AG08395 (cell line): ENCODE measurements at regions not wholly inside any gene's neighbourhood (a gene's known extent, or its start where the extent isn't known, plus 50 kb on each side); places are given as distances from the start of the nearest gene placed in this dataset.

ENCODE experiments used
- DNase-seq: peaks from one replicate; pipeline ENCODE4 v3.0.0; 2012; ENCODE audit warnings: mixed read lengths, low spot score

DNA sequence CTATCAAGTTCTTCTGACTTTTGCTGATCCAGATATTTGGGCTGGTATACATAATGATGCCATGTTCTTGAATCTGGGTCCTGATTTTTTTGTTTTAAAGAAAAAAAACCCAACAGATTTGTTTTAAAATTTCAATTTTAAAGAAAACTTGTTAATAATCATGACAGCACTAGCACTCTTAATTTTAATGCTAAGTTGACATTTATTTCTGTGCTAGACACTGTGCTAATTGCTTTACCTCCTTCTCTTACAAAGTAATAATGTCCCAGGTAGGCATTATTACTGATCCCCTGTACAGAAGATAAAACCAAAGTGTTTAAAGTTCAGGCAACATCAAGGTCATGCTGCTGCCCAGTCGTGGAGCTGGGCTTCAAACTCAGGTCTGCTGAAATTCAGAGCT lies 101.9 kb downstream of the ZNF608 start:
- DNase-seq: no peak

DNA sequence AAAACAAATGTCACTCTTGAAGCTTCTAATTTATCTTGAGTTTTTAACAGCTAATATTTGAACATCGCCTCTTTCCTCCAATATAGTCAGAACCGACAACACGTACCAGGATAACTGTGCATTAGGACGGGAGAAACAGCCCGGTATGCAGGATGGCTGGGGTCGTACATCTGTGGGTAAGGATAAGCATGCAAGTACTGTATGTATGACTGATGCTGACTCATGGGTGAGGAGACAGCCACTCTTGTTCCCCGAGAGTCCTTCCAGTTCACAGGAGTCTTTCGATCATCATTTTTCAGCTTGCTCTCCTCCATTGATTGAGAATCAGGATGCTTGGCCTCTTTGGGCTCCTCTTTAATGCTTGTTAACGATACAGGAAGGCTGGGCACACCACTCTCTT lies 102.3 kb downstream of the ZNF608 start:
- DNase-seq: peak; percentile 14

DNA sequence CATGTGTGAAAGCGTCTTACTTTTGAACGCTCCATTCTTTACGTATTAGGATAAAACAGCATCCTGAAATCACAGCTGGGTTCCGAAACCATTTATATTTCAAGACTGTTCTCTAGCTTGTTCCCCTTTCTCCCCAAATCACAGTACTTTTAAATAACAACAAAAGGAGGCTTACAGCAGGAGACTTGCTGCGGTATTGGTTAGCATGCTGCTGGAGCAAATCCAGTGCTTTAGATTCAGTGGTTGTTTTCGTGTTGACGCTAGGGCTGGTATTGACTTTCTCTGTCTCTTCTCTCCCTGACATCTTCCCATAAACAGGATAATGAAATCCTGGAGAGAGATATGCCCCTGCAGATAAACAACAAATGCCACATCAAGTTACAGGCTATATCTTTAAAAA lies 103.1 kb downstream of the ZNF608 start:
- no peak for DNase-seq

DNA sequence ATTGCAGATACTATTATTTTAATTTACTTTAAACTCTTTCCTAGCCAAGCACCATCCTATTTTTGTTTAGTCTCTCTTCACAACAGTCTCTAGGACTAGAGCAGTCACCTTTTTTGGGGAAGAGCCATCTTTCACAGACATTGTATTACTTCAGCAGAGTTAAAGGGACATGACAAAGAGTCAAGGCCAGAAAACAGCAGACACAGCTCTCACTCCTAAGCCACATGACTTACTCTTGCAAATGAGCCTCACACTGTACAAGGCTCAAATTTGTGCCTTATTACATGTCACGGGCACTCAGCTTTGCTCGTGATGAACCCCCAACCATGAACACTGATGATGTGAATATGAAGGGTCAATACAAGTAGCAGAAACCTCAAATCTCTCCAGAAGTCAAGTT lies 104.3 kb downstream of the ZNF608 start:
- no peak for DNase-seq

DNA sequence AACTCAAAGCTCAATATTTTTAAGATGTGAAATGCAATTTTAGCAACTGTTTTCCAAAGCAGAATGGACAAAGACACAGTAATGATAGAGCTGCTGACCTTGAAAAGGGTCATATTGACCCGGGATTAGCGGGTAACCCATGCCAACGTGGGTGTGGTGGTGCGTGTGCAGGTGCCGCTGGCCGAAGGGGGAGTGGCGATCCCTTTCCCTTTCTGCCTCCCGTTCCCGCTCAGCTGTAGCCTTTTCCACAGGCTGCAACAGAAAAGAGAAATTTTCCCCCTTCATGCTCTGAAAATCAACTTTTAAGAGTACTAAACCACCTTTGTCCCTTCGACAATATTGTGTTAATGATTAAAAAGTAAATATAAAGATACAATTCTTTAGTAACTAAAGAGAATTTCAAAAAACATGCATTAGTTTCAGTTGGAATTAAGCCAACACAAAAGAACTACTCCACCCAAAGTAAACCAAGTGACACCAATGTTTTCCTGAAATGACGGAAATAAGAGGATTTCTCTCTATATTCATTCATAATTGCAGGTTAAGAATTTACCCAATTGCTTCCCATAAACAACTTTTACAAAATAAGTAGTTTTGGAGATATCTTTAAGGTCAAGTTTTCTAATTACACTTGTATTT lies 105.2 kb downstream of the ZNF608 start:
- DNase-seq: no peak

DNA sequence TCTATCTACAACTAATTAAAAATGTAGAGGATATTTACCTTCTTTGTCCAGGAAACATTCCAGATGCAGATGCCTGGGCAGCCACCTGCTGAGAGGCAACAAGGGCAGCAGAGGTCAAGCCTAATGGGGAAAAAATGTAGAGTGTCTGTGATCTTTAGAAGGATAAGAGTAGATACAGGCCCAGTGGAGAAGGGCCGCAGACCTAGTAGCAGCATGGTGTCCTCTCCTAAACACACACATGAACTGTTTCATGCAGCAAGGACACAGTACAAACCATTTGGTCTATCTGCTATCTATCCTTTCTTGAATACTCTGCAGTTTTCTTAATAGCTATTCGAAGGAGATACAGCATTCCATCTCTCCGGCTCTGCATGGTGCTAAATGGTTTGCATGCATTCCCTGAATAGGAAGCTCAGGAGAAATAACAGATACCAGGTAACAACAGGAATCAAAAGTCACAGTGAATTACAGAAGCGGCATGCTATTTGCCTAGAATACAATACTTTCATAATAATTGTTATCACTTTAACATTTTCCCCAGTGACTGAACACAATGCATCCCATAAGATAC lies 107.3 kb downstream of the ZNF608 start:
- no peak for DNase-seq

DNA sequence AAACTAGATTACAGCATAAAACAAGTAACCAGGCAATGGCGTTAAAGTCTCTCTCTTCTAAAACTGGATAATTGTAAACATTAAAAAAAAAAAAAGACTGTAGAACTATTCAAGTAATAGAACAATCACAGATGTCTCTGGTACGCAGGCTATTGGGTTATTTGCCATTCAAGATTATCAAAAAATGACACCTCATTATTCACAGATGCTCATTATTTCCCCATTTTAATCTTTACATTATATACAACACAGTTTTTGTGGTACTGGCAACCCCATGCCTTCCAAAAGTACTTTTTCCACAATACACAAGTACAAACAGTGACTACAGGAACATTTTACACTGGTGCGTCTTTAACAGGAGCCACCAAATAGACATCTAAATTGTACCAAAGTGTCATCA lies 109.4 kb downstream of the ZNF608 start:
- no peak for DNase-seq

DNA sequence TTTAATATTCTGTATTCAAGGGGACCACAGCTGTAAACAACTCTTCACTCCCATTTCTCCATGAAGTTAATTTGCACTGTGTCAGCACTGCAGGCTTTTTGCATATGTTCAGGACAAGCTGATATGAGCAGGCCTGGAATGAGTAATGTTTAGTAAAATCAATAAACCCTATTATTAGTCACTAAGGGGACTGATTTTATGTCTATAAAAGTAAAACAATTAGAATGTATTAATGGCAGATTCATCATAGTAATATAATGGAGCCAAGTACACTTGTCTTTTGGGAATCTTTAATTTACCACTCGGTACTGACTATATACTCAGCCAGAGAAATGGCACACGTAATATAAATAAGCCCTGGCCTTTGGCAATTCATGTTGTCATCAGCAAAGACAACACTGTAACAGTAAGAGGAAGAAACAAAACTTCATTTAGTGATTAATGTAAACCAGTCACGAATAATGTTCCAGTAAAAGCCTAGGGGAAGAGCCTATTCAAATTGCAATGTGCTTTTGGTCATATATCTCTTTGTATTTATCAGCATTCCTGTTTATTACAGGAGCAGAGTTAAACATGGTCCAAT lies 111.6 kb downstream of the ZNF608 start:
- no peak for DNase-seq

DNA sequence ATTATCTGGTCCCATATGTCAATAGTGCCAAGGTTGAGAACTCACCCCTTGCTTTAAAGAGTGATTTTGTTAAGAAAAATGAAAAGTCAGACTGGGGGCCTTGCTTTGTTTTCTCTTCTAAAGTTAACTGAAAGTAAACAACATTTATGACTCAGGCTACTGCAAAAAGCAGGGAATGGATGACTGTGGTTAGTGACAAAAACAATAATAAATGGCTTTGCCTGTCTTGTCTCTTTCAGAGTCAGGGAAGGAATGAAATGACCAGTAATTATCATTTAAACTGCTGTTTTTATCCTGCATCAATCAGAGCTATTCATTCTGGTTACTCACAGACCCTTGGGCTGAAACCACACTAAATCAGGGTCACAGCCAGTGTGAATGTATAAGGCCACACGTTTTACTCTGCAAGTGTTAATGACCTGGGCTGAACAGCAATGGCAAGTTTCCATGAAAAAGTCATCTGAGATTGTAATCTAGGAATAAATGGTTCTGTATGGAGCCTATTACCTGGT lies 112.2 kb downstream of the ZNF608 start:
- peak; percentile 50 for DNase-seq

DNA sequence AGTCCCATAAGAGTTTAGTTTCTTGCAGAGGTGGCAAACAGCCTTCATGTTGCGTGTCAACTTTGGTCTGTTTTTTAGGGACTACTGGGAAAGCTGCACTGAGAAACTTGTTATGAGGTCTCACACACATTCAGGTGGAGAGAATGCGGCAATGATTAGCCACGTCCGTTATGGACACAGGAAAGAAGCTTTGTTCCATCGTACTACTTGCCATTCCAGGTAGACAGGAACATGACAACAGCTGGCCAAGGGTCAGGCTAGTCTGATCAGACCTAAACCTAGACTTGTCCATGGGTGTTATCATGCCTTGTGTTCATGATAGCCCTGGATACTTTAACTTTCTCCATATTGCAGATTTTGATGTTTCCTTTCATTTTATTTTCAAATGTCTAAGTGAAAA lies 113.2 kb downstream of the ZNF608 start:
- no peak for DNase-seq

DNA sequence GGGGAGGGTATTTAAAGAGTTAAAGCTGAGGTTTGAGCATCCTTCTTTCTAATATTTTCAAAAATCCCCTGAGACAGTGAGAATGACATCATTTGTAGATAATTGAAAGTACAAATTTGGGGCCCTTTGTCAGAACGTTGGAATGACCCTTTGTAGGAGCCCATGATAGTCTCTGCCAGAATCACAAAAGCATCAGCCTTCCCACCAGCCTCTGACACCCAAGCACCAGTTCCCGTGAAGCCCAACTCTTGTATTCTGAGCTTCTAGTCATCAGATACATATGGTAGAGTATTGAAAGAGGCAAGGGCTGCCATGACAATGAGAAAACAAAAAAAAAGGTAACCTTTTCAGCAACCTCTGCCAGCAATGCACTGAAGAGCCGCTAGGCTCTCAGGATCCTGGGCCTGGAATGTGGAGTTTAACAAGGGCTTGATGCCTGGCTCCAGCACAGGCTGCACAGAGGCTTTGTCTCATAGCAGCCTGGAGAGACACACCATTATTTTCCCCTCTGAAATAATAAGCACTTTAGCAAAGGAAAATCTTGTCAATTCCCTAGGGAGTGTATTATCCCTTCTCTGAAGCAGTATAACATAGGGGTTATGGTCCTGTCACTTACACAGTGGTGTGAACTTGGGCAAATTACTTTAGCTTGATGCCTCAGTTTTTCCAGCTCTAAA lies 114.4 kb downstream of the ZNF608 start:
- DNase-seq: no peak

DNA sequence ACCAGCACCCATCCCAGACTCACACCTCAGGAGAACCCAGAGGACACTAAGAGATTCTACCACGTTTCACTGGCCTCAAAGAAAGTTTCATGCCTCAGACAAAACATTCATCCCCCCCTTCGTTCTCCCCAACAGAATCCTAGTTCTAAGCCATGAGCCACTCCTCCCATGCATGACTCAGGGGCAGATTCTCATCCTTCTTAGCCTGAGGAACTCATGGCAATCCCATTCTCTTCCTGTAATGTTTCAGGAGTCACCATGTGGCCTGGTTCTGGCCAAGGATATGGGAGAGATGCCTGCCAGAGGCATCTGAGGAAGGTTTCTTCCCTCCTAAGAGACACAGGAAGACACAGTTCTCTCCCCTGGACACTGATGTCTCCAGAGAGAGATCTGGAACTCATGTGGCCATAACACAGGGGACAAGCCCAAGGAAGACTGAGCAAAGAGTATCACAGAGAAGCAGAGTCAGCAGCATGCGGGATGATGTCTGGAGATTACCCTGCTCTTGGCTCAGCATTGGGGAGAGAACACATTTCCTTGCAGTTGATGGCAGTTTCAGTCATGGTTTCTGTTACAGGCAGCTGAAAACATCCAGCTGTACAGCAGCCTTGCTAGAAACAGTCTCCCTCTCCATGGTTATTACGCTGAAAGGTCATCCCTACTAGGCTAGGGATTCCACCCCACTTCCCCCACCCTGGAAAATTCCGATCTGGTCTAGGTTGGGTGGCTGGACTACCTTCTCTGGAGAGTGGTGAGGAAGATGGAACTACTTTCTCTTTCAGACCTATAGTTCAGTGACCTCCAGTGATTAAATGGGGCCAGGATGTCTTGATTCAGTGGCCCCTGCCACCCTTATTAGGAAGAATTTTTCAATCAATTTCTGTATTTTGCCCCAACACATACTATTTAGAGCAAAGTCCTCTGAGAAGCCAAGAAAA lies 115.4 kb downstream of the ZNF608 start:
- peak; percentile 43 for DNase-seq

DNA sequence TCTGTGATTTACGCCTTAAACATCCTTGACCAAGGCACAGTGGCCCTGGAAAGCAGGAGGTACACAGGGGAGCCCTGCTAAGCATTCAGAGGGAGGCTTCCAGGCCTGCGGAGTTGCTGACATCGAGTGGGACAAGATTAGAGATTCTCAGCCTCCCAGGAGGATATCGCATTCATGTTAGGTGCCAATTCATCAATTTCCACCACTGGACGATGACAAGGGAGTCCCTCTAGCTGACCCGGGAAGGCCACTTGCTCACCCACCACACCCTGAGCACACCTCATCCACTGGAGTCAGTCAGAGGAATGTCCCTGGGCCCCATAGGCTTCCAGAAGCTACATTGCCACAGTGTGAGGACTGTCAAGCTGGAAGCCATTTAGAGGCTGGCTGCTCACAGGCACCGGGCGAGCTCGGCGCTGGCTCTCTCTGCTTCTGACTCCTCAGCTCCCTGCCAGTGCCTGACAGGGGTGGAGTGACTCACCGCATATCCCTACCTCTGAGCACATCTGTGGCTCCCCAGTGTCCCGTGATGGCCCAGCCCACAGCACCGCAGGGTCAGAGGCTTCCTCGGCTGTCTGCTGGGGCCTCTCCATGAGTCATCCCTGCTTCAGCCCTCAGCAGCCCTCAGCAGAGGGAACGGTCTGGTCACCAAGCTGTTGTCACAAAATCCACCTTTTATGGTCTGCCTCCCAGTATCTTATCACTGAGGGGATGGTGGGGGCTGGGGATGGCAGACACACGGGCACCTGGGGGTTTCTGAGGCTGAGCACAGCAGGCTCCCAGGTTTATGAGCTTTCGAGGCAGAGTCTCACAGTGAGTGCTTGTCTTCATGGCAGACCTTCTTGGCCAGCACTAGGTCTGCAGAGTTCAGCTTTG lies 117.5 kb downstream of the ZNF608 start:
- DNase-seq: peak; percentile 98

DNA sequence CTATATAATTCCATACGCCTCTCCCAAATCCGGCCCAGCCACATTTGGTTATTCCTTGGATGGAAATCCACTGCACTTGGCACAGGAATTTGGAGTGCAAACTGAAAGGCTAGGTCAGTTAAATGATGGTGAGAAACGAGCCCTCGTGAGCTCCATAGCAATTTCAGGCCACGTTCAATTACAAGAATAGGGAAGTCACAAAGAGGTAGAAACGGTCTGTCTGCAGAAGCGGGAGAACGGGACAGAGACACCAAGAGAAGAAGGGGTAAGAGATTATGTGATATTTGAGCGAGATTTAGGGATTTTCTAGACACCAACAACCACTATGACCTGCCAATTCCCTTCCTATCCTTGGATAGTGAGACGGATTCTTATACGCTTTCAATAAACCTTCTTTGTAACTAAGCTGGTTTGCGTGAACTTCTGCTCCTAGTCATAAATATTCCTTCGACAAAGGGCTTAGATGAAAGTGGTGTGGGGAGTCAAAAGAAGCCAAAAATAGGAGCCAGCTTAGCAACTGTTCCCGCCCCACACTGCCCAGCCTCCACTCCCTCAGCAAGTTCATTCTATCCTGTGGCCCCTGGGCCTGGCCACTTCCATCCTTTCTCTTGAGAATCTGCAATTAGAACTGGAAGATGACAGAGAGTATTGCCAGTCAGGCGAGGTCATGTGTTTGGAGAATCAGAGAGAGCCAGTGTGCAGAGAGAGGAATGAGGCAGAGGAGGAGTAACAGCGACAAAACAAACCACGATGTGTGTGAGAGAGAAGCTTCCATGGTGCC lies 118.4 kb downstream of the ZNF608 start:
- no peak for DNase-seq

DNA sequence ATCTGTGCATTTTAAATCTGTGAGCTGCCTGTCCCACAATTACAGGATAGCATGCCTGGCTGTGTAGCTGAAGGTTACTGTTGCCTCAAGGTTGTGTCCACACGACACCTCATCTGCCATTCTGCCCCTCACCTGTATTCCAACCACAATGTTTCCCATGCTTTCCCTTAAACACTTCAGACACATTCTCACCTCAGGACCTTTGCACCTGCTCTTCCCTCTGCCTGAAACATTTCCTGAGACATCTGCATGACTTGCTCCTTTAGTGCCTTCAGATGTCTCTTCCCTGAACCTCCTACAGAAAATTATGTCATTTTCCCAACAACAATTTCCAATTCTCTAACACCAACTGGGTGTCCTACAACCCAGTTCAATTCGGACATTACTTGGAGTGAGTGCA lies 120.4 kb downstream of the ZNF608 start:
- DNase-seq: no peak

DNA sequence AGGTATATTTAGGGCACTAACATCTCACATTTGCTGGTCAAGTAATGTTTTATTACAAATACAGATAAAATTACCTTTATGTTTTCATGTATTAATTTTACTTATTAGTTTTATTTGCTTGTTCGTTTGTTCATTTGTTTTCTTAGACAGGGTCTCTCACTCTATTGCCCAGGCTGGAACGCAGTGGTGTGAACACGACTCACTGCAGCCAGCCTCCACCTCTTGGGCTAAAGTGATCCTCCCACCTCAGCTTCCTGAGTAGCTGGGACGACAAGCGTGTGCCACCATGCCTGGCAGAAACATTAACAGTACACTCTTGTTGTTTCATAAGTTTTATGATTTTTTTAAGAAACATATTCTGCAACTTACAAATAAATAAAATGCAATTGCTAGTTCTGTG lies 123.2 kb downstream of the ZNF608 start:
- DNase-seq: no peak

DNA sequence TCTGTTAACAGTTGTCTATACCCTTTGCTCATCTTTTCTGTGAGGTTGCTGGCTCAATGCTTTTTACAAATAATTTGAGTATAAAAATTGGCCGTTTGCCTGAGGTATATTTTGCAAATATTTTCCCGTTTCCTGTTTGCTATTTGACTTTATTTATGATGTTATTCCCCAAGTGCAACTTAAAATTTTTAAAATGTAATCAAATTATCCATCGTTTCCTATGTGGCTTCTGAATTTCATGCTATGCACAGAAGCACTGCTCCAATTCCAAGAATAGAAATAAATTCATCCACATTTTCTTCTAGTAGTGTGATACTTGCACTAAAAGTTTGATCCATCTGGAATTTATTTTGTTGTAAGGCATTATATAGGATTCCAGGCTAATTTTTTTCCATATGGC lies 123.6 kb downstream of the ZNF608 start:
- no peak for DNase-seq

DNA sequence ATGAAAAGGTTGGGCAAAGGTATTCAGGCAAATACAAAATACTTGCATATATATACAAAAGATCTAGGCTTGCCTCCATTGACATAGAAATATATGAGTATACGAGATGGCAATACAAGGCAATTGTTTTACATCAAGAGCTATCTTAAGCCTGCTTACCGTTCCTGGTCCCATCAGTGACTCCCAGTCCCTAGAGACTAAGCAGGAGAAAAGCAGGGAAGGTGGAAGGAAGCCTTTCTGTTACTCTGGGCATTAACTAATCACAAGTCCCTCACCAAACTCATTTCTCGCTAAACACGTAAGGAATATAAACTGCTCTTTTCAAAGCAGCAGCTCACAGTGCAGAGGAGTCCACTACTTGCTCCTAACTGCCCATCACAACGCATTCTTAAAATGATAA lies 125.2 kb downstream of the ZNF608 start:
- DNase-seq: no peak

DNA sequence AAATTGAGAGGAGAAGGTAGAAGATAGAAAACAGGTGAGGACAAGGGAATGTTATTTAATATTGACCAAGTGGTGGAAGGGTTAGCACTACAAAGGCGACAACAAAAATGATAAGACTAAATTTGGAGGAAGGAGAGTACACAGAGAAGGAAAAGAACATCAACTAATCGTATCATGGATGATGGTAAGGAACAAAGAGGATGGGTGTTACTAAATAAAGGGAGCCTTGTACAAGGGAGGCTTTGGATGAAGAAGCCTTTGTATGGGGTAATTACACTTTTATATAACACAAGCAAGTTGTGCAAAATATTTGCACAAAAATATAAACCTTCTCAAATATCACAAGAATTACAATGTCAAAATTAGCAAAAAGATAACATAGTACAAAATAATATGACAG lies 125.7 kb downstream of the ZNF608 start:
- DNase-seq: no peak

DNA sequence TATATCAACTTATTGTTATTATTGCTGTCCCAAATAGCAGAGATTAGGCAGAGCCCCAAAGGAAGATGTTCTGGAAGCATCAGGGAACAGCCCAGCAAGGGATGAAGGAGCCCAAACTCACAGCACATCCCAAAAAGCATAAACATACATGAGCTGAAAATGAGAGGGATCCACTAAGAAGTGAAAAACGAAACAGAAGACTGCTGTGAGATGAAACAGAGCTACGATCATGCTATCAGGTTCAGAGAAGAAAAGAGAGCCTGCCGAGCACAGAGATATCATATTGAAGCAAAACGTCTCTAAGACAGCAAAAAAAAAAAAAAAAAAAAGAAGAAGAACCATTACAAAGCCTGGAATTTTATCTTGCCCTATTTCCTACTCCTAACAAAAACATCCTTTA lies 127.3 kb downstream of the ZNF608 start:
- DNase-seq: no peak
